PFSK-1 (cell line): ENCODE measurements at regions not wholly inside any gene's neighbourhood (a gene's known extent, or its start where the extent isn't known, plus 50 kb on each side); places are given as distances from the start of the nearest gene placed in this dataset.

Experiments
- FOXP2 ChIP-seq: optimal IDR thresholded peaks from 2 replicates; pipeline ENCODE3; 2011; ENCODE audit warnings: borderline replicate concordance, control low read depth, inconsistent platforms; ENCODE audit not compliant: insufficient read depth; ENCODE audit errors: extremely low read length, extremely low read depth
- POLR2AphosphoS5 ChIP-seq: IDR thresholded peaks from 2 replicates; pipeline ENCODE4 v1.6.1; 2012; ENCODE audit warnings: low read depth, mild to moderate bottlenecking, control low read depth, low read length, moderate library complexity
- SIN3A ChIP-seq: IDR thresholded peaks from 2 replicates; pipeline ENCODE4 v1.6.1; 2012; ENCODE audit warnings: mild to moderate bottlenecking, low read length, moderate library complexity, borderline replicate concordance; ENCODE audit not compliant: insufficient read depth
- TAF1 ChIP-seq: IDR thresholded peaks from 2 replicates; pipeline ENCODE4 v1.6.1; 2012; ENCODE audit warnings: low read length, control low read depth, borderline replicate concordance; ENCODE audit not compliant: insufficient read depth
- TF ChIP-seq, protein P1 (sequence below), 2 experiments: IDR thresholded peaks; 2 replicates each; pipeline versions ENCODE4 v1.6.1 to v1.8.0; 2011 to 2012; ENCODE audit warnings: low read depth in 2 of 2, low read length in 2 of 2, control low read depth in 1 of 2, inconsistent platforms in 1 of 2, mild to moderate bottlenecking in 1 of 2, moderate library complexity in 1 of 2; ENCODE audit not compliant: insufficient read depth in 1 of 2

DNA sequence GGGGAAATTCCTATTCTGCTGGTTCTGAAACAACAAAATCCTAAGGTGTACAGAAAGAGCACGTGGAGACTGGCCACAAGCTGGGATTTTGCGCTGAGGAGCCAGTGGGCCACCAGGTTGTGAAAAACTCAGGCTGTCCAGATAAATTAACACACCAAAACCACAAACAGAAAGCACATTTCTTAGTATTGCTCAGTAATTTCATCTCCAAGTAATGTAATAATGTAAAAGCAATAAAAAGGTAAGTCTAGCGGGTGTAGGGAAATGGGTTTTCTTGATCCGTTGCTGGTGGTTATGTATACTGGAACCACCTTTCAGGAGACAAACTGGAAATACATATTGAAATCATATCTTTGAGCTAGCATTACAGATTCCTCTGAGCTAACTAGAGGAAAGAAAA is 195.6 kb upstream of the CNR1 start:
- TF ChIP-seq POLR2AphosphoS5 (no peak), SIN3A (no peak), TAF1 (no peak), FOXP2 (no peak)
- TF ChIP-seq, protein P1, sequence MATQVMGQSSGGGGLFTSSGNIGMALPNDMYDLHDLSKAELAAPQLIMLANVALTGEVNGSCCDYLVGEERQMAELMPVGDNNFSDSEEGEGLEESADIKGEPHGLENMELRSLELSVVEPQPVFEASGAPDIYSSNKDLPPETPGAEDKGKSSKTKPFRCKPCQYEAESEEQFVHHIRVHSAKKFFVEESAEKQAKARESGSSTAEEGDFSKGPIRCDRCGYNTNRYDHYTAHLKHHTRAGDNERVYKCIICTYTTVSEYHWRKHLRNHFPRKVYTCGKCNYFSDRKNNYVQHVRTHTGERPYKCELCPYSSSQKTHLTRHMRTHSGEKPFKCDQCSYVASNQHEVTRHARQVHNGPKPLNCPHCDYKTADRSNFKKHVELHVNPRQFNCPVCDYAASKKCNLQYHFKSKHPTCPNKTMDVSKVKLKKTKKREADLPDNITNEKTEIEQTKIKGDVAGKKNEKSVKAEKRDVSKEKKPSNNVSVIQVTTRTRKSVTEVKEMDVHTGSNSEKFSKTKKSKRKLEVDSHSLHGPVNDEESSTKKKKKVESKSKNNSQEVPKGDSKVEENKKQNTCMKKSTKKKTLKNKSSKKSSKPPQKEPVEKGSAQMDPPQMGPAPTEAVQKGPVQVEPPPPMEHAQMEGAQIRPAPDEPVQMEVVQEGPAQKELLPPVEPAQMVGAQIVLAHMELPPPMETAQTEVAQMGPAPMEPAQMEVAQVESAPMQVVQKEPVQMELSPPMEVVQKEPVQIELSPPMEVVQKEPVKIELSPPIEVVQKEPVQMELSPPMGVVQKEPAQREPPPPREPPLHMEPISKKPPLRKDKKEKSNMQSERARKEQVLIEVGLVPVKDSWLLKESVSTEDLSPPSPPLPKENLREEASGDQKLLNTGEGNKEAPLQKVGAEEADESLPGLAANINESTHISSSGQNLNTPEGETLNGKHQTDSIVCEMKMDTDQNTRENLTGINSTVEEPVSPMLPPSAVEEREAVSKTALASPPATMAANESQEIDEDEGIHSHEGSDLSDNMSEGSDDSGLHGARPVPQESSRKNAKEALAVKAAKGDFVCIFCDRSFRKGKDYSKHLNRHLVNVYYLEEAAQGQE (IDR thresholded peaks at IDR 0.05; ENCODE audit: insufficient read depth in 1 of 2, low read depth in 2 of 2, low read length in 2 of 2), result no peak
